LNCAP (cell line): ENCODE measurements at regions not wholly inside any gene's neighbourhood (a gene's known extent, or its start where the extent isn't known, plus 50 kb on each side); places are given as distances from the start of the nearest gene placed in this dataset.

Experiments
- TF ChIP-seq, protein P1 (sequence below): fragments of 450-650 bp; IDR thresholded peaks from 2 replicates; pipeline ENCODE4 v1.5.1; 2017; ENCODE audit warnings: mild to moderate bottlenecking

DNA sequence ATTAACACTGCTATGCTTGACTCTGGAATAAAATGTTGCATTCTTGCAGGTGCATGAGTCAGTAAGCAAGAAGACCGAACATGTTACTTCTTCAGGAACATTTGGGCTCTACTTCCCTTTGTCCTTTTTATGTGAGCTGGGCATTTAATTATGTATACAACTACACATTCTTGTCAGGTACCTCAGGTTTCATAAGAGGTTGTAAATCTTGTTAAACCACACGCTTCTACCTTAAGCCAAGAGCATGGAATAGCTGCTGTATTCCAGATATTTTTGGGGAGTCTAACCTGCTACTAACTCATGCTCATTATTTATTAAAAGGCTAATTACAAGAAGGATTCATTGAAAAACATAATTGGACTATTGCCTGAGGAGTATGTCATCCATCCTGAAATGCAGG, 414.2 kb upstream of the KLF6 start:
- TF ChIP-seq, protein P1, sequence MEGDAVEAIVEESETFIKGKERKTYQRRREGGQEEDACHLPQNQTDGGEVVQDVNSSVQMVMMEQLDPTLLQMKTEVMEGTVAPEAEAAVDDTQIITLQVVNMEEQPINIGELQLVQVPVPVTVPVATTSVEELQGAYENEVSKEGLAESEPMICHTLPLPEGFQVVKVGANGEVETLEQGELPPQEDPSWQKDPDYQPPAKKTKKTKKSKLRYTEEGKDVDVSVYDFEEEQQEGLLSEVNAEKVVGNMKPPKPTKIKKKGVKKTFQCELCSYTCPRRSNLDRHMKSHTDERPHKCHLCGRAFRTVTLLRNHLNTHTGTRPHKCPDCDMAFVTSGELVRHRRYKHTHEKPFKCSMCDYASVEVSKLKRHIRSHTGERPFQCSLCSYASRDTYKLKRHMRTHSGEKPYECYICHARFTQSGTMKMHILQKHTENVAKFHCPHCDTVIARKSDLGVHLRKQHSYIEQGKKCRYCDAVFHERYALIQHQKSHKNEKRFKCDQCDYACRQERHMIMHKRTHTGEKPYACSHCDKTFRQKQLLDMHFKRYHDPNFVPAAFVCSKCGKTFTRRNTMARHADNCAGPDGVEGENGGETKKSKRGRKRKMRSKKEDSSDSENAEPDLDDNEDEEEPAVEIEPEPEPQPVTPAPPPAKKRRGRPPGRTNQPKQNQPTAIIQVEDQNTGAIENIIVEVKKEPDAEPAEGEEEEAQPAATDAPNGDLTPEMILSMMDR: no peak

DNA sequence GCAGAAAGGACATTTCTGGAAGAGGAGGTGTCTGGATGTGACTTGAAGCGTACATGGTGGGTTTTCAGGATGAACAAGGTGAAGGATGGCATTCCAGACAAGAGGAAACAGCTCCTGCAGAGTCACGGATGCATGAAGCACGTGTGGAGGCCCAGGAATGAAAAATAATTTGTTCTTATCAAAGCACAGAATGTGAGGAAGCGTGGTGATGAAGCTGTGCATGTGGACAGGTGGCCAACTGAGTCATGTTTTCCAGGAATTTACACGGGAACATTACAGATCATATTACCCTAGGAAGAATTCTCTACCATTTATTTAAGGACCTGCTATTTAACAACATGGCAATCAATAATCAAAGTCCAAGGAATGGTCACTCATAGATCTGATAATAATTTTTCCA, 413.2 kb upstream of the KLF6 start:
- TF ChIP-seq, protein P1: no peak

DNA sequence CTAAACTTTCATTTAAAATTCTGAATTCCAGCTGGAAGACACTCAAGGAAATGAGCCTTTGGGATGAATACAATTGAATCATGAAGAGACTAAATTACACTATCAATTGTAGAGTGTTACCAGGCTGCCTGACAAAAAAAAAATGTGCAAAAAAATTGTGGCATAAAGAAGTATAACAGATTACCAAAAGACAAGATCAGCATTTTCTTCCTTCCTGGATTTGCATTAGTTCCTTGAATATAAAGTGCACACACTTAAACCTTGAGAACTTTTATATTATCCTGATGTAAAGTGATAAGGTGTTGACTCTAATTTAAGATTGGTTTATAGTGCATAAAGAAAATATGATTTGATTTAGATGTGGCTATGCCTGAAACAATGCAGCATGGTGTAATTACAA, 412.7 kb upstream of the KLF6 start:
- TF ChIP-seq, protein P1: no peak

DNA sequence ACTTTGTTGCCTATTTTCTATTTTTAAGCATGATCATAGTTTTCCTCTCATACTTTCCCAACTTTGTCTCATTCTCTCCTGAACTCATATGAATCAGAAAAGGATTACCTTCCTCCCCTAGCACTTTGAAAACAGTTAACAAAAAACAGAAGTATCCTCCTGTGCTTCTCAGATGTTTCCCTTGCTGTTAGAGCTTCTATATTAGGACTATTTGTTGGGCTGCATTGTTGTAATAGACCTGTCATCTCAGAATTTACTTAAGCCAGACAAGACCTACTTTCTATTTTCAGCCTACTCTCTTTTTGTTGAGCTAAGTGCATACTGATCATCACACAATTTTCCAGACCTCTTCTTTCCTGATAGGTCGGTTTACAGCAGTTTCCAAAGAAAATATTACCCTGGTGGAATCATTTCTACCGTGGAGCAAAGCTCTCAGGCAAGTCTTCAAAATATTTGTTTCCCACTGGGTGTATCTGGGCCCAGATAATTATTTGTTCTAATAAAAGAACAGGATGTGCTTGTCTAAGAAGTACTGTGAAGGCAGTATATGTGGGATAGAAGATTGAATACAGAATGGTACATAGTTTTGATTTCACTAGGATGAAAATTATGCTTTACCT, 411.9 kb upstream of the KLF6 start:
- TF ChIP-seq, protein P1: no peak

DNA sequence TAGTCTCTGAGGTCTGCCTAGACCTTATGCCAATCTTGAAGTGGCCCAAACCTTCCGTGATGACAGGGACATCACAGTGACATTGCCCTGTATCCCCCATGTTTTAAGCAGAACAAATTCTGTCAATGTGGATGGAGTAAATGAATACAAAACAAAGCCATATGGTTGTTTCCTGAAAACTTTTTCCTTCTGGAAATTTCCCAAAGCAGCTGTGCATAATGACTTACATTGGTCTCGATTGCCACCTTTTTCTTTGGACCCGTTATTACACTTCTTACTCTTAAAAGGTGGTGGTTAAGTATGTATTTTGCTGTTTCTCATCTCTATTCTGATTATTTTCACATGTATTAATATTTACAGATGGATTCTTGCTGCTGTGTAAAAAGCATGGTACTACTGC, 411.2 kb upstream of the KLF6 start:
- TF ChIP-seq, protein P1: no peak

DNA sequence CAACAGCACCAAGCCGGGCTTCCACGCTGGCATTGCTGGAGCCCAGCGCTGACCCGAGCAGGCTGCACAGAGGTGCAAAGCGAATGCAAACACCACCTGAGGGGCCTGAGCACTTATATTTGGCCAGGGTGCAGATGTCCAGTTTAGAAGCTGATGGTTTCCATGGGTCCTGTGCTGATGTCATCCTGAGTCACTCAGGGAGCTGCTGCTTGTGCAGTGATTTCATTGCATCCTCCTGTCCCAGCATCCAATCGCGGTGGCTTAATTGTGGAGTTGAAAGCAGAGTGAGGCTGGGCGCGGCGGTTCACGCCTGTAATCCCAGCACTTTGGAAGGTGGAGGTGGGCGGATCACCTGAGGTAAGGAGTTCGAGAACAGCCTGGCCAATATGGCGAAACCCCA, 410.2 kb upstream of the KLF6 start:
- TF ChIP-seq, protein P1: no peak

DNA sequence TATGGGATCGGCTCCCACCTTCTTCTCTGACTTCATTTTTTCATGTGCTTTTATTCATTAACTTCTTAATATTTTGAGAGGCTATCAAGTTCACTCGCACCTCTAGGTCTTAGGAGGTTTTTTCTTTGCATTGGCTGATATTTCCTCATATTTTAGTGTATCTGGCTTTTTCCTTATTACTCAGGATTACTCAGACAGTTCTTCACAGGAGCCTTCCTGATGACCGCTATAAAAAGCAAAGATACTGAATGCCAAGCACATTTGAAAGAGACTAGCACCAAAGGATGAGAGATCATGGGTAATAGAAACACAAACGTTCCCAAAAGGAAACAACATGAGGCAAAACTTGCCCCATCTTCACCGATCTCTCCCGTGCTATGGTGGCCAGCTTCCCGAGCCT, 409.2 kb upstream of the KLF6 start:
- TF ChIP-seq, protein P1: no peak

DNA sequence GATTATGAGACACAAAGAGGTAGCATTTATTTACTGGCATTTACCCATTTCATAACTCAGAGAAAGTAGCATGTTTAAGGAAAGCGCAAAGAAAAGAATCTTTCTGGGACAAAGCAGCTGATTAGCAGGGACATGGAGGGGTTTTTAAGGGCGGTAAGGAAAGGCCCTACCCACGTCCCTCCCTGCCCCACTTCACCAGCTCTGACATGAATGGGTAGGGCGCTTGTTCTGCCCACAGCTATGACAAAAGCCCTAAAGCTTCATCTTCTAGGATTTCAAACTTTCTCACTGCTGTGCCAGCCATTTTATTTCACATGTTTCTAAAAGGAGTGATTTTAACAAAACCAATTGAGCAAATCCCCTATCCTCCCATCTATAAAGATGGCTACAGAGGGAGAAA, 406.9 kb upstream of the KLF6 start:
- TF ChIP-seq, protein P1: no peak
